ENCODE measurements at regions not wholly inside any gene's neighbourhood (a gene's known extent, or its start where the extent isn't known, plus 50 kb on each side); places are given as distances from the start of the nearest gene placed in this dataset.
"Not testable (repeated sequence)": the region's sequence is repeated elsewhere in the genome, so short reads cannot be mapped to it uniquely, and the experiment has no call there.

DNA sequence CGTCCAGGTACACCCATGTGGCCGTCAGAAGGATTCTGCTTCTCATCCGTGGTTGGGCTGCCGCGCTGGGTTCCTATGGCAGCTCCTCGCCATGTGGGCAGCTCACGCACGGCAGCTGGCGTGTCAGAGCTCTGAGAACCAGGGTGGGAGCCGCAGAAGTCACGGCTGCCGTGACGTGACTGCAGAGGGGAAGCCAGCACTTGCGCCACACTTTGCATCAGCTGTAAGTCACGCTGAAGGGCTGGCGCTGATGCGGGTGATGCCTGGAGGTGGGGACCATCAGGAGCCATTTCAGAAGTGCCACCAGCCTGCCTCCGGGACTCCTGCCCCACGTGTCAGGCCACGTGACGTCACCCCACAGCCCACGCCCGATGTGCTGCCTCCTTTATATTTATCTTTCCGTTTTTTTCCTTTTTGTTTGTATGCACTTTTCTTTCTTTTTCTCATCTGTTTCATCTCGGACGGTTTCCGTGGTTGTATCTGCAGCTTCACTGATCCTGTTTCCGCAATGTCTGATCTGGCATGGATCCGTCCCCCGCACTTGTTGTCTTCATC is 133.2 kb downstream of the IGLL1 start:
- Histone ChIP-seq H3K4me1 (ENCODE audit: control insufficient read depth in 2 of 2, insufficient read depth in 2 of 2, low read length in 1 of 2) (no peaks in the 10 kb centered on the region), H3K27ac (ENCODE audit: low read depth in 2 of 2, low read length in 1 of 2) (no peak overlapping the region), H3K27me3 (ENCODE audit: control insufficient read depth in 1 of 2, insufficient read depth in 2 of 2, low read length in 2 of 2) (no peaks in the 10 kb centered on the region), H3K36me3 (ENCODE audit: control insufficient read depth in 2 of 2, insufficient read depth in 2 of 2, low read length in 1 of 2) (no peaks in the 10 kb centered on the region), H3K9me3 (ENCODE audit: control insufficient read depth in 2 of 2, insufficient read depth in 1 of 2, low read depth in 1 of 2, low read length in 1 of 2) (peaks cover 0 to 5% of the 10 kb centered on the region in 2 donors), H3K4me3 (ENCODE audit: low read depth in 1 of 2, low read length in 2 of 2) (no peak overlapping the region)
- 93 to 94% methylated on average over 30 of the region's 30 CpGs for WGBS, 2 donors

DNA sequence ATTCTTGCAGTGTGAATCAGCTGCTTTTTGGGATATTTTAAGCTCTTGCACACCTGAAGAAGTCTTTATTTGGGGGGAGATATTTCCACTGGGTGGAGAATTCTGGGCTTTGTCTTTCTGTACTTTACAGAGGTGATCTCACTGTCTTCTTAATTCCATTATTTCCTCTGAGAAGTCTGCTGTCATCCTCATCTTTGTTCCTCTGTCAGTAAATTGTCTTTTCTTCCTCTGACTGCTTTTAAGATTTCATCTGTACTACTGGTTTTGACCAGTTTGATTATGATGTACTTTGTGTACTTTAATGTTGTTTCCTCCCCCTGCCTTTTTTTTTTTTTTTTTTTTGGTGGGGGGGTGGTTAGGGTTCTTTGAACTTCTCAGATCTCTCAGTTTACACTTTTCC is 133.9 kb downstream of the IGLL1 start:
- not testable (repeated sequence) for H3K27me3 ChIP-seq (ENCODE audit: control insufficient read depth in 1 of 2, insufficient read depth in 2 of 2, low read length in 2 of 2); H3K4me3 ChIP-seq (ENCODE audit: low read depth in 1 of 2, low read length in 2 of 2); H3K36me3 ChIP-seq (ENCODE audit: control insufficient read depth in 2 of 2, insufficient read depth in 2 of 2, low read length in 1 of 2)

DNA sequence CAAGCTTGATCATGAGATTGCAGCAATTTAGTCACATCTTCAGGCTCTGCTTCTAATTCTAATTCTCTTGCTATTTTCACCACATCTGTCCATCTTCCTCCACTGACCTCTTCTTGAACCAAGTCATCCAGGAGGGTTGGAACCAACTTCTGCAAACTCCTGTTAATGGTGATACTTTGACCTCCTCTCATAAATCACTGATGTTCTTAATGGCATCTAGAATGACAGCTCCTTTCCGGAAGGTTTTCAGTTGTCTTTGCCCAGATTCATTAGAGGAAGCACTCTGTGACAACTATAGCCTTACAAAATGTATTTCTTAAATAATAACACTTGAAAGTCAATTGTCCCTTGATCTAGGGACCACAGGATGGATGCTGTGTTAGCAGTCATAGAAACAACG is 136.2 kb downstream of the IGLL1 start:
- H3K9me3 ChIP-seq (ENCODE audit: control insufficient read depth in 2 of 2, insufficient read depth in 1 of 2, low read depth in 1 of 2, low read length in 1 of 2); H3K4me3 ChIP-seq (ENCODE audit: low read depth in 1 of 2, low read length in 2 of 2); H3K36me3 ChIP-seq (ENCODE audit: control insufficient read depth in 2 of 2, insufficient read depth in 2 of 2, low read length in 1 of 2); H3K4me1 ChIP-seq (ENCODE audit: control insufficient read depth in 2 of 2, insufficient read depth in 2 of 2, low read length in 1 of 2); H3K27ac ChIP-seq (ENCODE audit: low read depth in 2 of 2, low read length in 1 of 2); H3K27me3 ChIP-seq (ENCODE audit: control insufficient read depth in 1 of 2, insufficient read depth in 2 of 2, low read length in 2 of 2): not testable (repeated sequence)
- WGBS, 2 donors: 57 to 67% methylated on average over 1 to 2 of the region's 2 CpGs

More for the DNA sequence above, 133.9 kb downstream of the IGLL1 start:
- H3K27ac ChIP-seq (ENCODE audit: low read depth in 2 of 2, low read length in 1 of 2); H3K9me3 ChIP-seq (ENCODE audit: control insufficient read depth in 2 of 2, insufficient read depth in 1 of 2, low read depth in 1 of 2, low read length in 1 of 2); H3K4me1 ChIP-seq (ENCODE audit: control insufficient read depth in 2 of 2, insufficient read depth in 2 of 2, low read length in 1 of 2): not testable (repeated sequence)

DNA sequence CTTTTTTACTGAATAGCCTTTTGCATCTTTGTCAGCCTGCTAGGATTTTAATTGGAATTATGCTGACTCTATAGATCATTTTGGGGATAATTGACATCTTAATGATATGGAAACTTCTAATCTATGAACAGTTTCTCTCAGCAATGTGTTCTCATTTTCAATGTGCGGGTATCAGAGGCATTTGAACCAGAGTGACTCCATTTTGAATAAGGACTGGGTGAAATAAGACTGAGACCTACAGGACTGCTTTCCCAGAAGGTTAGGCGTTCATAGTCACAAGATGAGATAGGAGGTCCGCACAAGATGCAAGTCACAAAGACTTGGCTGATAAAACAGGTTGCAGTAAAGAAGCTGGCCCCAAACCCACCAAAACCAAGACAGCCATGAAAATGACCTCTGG is 140.5 kb downstream of the IGLL1 start:
- not testable (repeated sequence) for H3K9me3 ChIP-seq (ENCODE audit: control insufficient read depth in 2 of 2, insufficient read depth in 1 of 2, low read depth in 1 of 2, low read length in 1 of 2); H3K27ac ChIP-seq (ENCODE audit: low read depth in 2 of 2, low read length in 1 of 2); H3K36me3 ChIP-seq (ENCODE audit: control insufficient read depth in 2 of 2, insufficient read depth in 2 of 2, low read length in 1 of 2); H3K4me1 ChIP-seq (ENCODE audit: control insufficient read depth in 2 of 2, insufficient read depth in 2 of 2, low read length in 1 of 2); H3K27me3 ChIP-seq (ENCODE audit: control insufficient read depth in 1 of 2, insufficient read depth in 2 of 2, low read length in 2 of 2); H3K4me3 ChIP-seq (ENCODE audit: low read depth in 1 of 2, low read length in 2 of 2)
- WGBS, 2 donors: 92 to 93% methylated on average over 3 of the region's 3 CpGs

DNA sequence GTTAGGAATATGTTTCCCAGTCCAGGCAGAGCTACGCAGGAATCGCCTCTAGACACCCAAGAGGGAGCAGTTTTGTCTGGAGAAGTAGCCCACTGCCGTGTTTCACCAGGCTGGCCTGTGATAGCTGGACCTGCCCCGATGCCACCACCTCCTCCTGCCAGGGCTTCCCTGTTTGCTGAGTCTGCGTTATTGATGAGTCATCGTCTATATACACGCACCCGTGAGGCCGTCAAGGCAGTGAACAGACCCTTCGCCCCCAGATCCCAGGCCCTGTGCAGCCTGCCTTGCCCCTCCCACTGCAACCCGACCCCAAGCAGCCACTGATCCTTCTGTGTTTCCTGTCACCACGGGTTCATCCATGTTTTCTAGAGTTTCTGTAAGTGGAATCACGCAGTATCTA is 141.9 kb downstream of the IGLL1 start:
- no peaks in the 10 kb centered on the region for H3K27me3 ChIP-seq (ENCODE audit: control insufficient read depth in 1 of 2, insufficient read depth in 2 of 2, low read length in 2 of 2)
- no peaks in the 10 kb centered on the region for H3K9me3 ChIP-seq (ENCODE audit: control insufficient read depth in 2 of 2, insufficient read depth in 1 of 2, low read depth in 1 of 2, low read length in 1 of 2)
- H3K36me3 ChIP-seq (ENCODE audit: control insufficient read depth in 2 of 2, insufficient read depth in 2 of 2, low read length in 1 of 2): no peaks in the 10 kb centered on the region
- H3K4me1 ChIP-seq (ENCODE audit: control insufficient read depth in 2 of 2, insufficient read depth in 2 of 2, low read length in 1 of 2): no peaks in the 10 kb centered on the region
- 55 to 59% methylated on average over 13 of the region's 13 CpGs for WGBS, 2 donors
- no peak overlapping the region for H3K4me3 ChIP-seq (ENCODE audit: low read depth in 1 of 2, low read length in 2 of 2)
- H3K27ac ChIP-seq (ENCODE audit: low read depth in 2 of 2, low read length in 1 of 2): no peak overlapping the region

DNA sequence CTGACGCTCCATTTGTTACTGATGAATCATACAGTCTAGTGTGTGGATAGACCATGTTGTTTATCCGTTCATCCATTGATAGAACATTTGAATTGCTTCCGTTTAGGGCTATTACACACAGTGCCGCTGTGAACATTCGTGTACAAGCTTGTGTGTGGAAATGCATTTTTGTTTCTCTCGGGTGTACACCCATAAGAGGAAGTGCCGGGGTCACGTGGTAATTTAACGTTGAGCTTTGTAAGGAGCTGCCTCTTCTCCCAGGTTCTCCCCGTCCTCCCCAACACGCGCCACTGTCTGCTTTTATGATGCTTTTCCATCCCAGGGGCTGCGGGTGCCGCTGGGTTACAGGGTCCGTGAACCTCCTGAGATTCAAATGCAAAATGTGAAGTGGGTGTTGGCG is 142.3 kb downstream of the IGLL1 start:
- 88 to 89% methylated on average over 16 of the region's 16 CpGs for WGBS, 2 donors
- Histone ChIP-seq H3K36me3 (ENCODE audit: control insufficient read depth in 2 of 2, insufficient read depth in 2 of 2, low read length in 1 of 2) (no peaks in the 10 kb centered on the region), H3K27ac (ENCODE audit: low read depth in 2 of 2, low read length in 1 of 2) (no peak overlapping the region), H3K27me3 (ENCODE audit: control insufficient read depth in 1 of 2, insufficient read depth in 2 of 2, low read length in 2 of 2) (no peaks in the 10 kb centered on the region), H3K9me3 (ENCODE audit: control insufficient read depth in 2 of 2, insufficient read depth in 1 of 2, low read depth in 1 of 2, low read length in 1 of 2) (no peaks in the 10 kb centered on the region), H3K4me1 (ENCODE audit: control insufficient read depth in 2 of 2, insufficient read depth in 2 of 2, low read length in 1 of 2) (no peaks in the 10 kb centered on the region), H3K4me3 (ENCODE audit: low read depth in 1 of 2, low read length in 2 of 2) (no peak overlapping the region)

DNA sequence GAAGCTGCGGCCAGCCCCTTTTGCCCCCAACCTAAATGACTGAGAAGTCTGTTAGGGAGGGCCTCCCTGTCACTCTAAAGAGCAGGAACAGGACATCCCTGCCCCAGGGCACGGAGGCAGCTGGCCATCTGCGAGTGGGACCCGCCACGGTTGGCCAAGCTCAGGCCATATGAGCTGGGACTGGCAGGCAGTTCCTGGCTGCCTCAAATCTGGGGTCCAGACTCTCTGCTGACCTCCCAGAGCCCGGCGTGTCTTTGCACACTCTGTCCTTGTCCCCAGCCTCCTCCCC is 143.0 kb downstream of the IGLL1 start:
- not testable (repeated sequence) for H3K4me3 ChIP-seq (ENCODE audit: low read depth in 1 of 2, low read length in 2 of 2); H3K4me1 ChIP-seq (ENCODE audit: control insufficient read depth in 2 of 2, insufficient read depth in 2 of 2, low read length in 1 of 2); H3K9me3 ChIP-seq (ENCODE audit: control insufficient read depth in 2 of 2, insufficient read depth in 1 of 2, low read depth in 1 of 2, low read length in 1 of 2); H3K36me3 ChIP-seq (ENCODE audit: control insufficient read depth in 2 of 2, insufficient read depth in 2 of 2, low read length in 1 of 2); H3K27me3 ChIP-seq (ENCODE audit: control insufficient read depth in 1 of 2, insufficient read depth in 2 of 2, low read length in 2 of 2); H3K27ac ChIP-seq (ENCODE audit: low read depth in 2 of 2, low read length in 1 of 2)
- 81 to 88% methylated on average over 6 to 7 of the region's 7 CpGs for WGBS, 2 donors

DNA sequence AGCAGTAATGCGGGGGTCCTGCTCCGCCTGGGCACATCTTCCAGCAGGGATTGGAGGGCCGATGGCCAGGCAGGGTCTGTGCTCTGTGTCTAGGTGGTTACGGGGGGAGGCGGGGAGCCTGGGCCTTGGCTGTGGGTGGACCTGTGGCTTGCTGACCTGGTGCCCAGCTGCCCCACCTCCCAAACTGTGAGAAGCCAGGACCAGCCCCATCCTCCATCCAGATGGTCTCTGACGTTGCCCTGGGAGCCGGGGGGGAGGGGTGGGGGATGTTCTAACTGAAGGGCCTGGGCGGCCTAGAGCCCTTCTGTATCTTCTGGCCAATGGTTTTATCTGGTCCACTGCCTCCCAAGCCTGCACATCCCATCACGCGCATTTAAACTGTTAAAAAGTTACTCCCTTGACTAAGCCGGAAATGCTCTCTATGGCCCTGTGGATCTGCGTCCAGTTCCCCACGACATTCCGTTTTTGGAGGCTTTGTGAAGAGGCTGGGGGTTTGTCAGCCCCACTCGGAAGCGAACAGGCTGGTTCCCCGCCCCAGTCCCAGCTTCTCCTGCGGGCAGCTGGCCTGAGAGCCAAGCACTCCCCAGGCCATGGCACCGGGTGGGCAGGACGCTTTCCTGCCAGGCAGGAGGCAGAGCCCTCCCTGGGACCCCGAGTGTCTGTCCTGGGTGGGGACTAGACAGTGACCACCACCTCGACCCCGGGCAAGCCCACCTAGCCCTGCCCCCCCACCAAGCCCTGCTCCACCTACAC is 143.6 kb downstream of the IGLL1 start:
- not testable (repeated sequence) for H3K27me3 ChIP-seq (ENCODE audit: control insufficient read depth in 1 of 2, insufficient read depth in 2 of 2, low read length in 2 of 2); H3K27ac ChIP-seq (ENCODE audit: low read depth in 2 of 2, low read length in 1 of 2); H3K36me3 ChIP-seq (ENCODE audit: control insufficient read depth in 2 of 2, insufficient read depth in 2 of 2, low read length in 1 of 2); H3K4me1 ChIP-seq (ENCODE audit: control insufficient read depth in 2 of 2, insufficient read depth in 2 of 2, low read length in 1 of 2); H3K4me3 ChIP-seq (ENCODE audit: low read depth in 1 of 2, low read length in 2 of 2); H3K9me3 ChIP-seq (ENCODE audit: control insufficient read depth in 2 of 2, insufficient read depth in 1 of 2, low read depth in 1 of 2, low read length in 1 of 2)
- 78 to 80% methylated on average over 21 to 23 of the region's 23 CpGs for WGBS, 2 donors

DNA sequence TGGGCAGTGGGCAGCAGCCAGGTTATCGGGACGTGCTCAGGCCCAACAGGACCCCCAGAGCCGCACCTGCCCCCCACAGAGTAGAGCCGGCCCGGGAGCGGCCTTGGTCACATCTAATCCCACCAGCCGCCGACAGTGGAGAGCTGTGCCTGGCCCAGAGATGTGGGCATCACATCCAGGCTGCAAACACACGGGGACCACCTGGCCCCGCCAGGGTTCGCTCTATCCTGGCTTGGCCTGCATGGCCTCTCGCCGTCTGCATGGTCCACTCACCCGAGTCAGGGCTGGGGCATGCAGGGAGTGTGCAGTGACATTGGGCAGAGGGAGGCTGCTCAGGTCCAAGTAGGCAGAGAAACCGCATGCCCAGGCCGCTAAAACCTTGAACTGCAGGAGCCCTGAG is 144.9 kb downstream of the IGLL1 start:
- H3K4me1 ChIP-seq (ENCODE audit: control insufficient read depth in 2 of 2, insufficient read depth in 2 of 2, low read length in 1 of 2); H3K9me3 ChIP-seq (ENCODE audit: control insufficient read depth in 2 of 2, insufficient read depth in 1 of 2, low read depth in 1 of 2, low read length in 1 of 2); H3K27ac ChIP-seq (ENCODE audit: low read depth in 2 of 2, low read length in 1 of 2); H3K4me3 ChIP-seq (ENCODE audit: low read depth in 1 of 2, low read length in 2 of 2); H3K27me3 ChIP-seq (ENCODE audit: control insufficient read depth in 1 of 2, insufficient read depth in 2 of 2, low read length in 2 of 2); H3K36me3 ChIP-seq (ENCODE audit: control insufficient read depth in 2 of 2, insufficient read depth in 2 of 2, low read length in 1 of 2): not testable (repeated sequence)
- WGBS, 2 donors: 90% methylated on average over 12 to 16 of the region's 16 CpGs

DNA sequence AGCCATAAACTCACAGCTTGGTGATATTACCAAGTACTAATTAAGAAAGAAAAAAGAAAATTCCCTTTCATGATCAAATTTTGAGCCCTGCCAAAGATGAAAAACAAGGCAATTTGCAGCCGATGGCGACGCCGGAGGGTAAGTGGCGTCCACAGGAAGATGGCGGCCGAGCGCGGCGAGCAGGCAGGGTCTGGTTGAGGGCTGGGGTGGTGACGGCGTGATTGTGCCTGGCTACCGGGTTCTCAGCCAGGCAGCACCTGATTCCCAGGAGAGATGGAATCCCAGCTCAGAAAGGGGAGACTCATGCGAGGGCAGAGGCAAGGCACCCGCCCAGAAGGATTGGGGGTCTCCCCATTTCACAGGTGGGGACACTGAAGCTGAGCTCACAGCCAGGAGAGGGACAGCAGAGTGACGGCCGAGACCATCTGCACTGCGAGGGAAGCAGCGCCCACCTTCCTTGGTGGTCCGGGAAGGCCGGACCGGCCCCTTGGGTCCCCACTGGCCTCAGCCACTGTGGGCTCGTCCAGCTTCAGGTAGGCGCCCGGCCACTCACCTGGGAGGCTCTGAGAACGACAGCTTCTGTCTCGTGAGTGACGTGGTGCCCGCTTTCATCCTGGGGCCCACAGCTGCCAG is 145.8 kb downstream of the IGLL1 start:
- not testable (repeated sequence) for H3K27ac ChIP-seq (ENCODE audit: low read depth in 2 of 2, low read length in 1 of 2)
- WGBS, 2 donors: 94 to 95% methylated on average over 27 to 29 of the region's 29 CpGs

More for the DNA sequence above, 145.8 kb downstream of the IGLL1 start:
- not testable (repeated sequence) for H3K9me3 ChIP-seq (ENCODE audit: control insufficient read depth in 2 of 2, insufficient read depth in 1 of 2, low read depth in 1 of 2, low read length in 1 of 2); H3K4me3 ChIP-seq (ENCODE audit: low read depth in 1 of 2, low read length in 2 of 2); H3K36me3 ChIP-seq (ENCODE audit: control insufficient read depth in 2 of 2, insufficient read depth in 2 of 2, low read length in 1 of 2); H3K27me3 ChIP-seq (ENCODE audit: control insufficient read depth in 1 of 2, insufficient read depth in 2 of 2, low read length in 2 of 2); H3K4me1 ChIP-seq (ENCODE audit: control insufficient read depth in 2 of 2, insufficient read depth in 2 of 2, low read length in 1 of 2)

Data from esophagus (tissue), 2 donors.